ENCODE measurements at regions not wholly inside any gene's neighbourhood (a gene's known extent, or its start where the extent isn't known, plus 50 kb on each side); places are given as distances from the start of the nearest gene placed in this dataset.

DNA sequence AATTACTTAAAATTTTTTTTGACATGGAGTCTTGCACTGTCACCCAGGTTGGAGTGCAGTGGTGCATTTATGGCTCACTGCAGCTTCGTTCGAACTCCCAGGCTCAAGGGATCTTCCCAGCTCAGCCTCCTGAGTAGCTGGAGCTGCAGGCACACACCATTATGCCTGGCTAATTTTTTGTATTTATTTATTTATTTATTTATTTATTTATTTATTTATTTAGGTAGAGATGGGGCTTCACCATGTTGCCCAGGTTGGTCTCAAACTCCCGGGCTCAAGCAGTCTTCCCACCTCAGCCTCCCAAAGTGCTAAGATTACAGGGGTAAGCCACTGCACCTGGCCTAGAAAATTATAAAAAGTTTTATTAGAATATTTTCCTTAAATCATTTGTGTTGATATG, 73.6 kb downstream of the DACT1 start:
- Histone ChIP-seq H2AFZ (no peak overlapping the region), H3K27ac (no peak overlapping the region), H3K79me2 (ENCODE audit: low read depth) (no peaks in the 10 kb centered on the region), H3K4me2 (no peak overlapping the region), H3K36me3 (ENCODE audit: low read depth) (no peaks in the 10 kb centered on the region), H3K4me1 (replicated peaks; ENCODE audit: insufficient read depth) (no peaks in the 10 kb centered on the region), H3F3A (ENCODE audit: insufficient read depth, low read depth) (no peaks in the 10 kb centered on the region), H3K9me3 (ENCODE audit: insufficient read depth, low read depth) (no peaks in the 10 kb centered on the region), H3K4me3 (no peak overlapping the region), H4K20me1 (ENCODE audit: insufficient read depth) (no peaks in the 10 kb centered on the region), H3K9me2 (ENCODE audit: insufficient read depth) (no peaks in the 10 kb centered on the region), H3K27me3 (ENCODE audit: insufficient read depth, low read depth) (peaks cover 14% of the 10 kb centered on the region; the same call in 1 of the 2 replicates)
- intact Hi-C loops (cut with micrococcal nuclease; ENCODE audit: unreplicated experiment): no loop called here
- DNase-seq: no peak
- no TSS peak for BruUV-seq (replicated peaks)
- POLR2A ChIA-PET (ENCODE audit: unreplicated experiment): no interaction called here
- CTCF ChIA-PET: no interaction called here
- TF ChIP-seq EZH2 (IDR thresholded peaks at IDR 0.05; ENCODE audit: low read depth) (no peak), CTCF (conservative IDR thresholded peaks at IDR 0.05) (no peak)

- H4K20me1 ChIP-seq (ENCODE audit: insufficient read depth): no peaks in the 10 kb centered on the region
- no peaks in the 10 kb centered on the region for H3K4me1 ChIP-seq (replicated peaks; ENCODE audit: insufficient read depth)
- intact Hi-C loops (cut with micrococcal nuclease; ENCODE audit: unreplicated experiment): no loop called here
- no peak for DNase-seq
- no peaks in the 10 kb centered on the region for H3K36me3 ChIP-seq (ENCODE audit: low read depth)
- BruUV-seq (replicated peaks): no TSS peak
- H3F3A ChIP-seq (ENCODE audit: insufficient read depth, low read depth): no peaks in the 10 kb centered on the region
- H3K27ac ChIP-seq: no peak overlapping the region
- H2AFZ ChIP-seq: no peak overlapping the region
- no peaks in the 10 kb centered on the region for H3K9me2 ChIP-seq (ENCODE audit: insufficient read depth)
- H3K9me3 ChIP-seq (ENCODE audit: insufficient read depth, low read depth): no peaks in the 10 kb centered on the region
- no peaks in the 10 kb centered on the region for H3K79me2 ChIP-seq (ENCODE audit: low read depth)
- TF ChIP-seq CTCF (conservative IDR thresholded peaks at IDR 0.05) (no peak), EZH2 (IDR thresholded peaks at IDR 0.05; ENCODE audit: low read depth) (no peak)
- no peak overlapping the region for H3K4me3 ChIP-seq
- no peak overlapping the region for H3K4me2 ChIP-seq
- POLR2A ChIA-PET (ENCODE audit: unreplicated experiment): no interaction called here
- CTCF ChIA-PET: no interaction called here
- peaks cover 15% of the 10 kb centered on the region; the same call in 1 of the 2 replicates for H3K27me3 ChIP-seq (ENCODE audit: insufficient read depth, low read depth)
Observed at GRCh38 chr14:58712357-58712756, 74.6 kb downstream of the DACT1 start.

DNA sequence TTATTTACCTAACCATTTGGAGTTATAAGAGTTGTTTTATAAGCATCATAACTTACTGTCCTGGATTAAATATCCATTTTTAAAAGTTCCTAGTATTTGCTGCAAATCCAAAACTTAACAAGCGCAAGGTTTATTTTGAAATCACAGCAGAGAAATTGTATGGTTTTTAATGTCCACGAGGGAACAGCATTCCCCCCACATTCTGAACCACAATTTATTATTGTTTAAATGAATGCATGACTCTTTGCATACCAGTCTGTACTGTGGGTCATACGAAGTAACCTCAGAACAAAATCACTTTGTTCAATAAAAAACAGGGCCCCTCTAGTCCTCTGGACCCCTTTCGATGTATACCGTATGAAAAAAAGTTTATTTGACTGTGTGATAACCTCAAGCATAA, 75.9 kb downstream of the DACT1 start:
- no TSS peak for BruUV-seq (replicated peaks)
- H3K4me1 ChIP-seq (replicated peaks; ENCODE audit: insufficient read depth): no peaks in the 10 kb centered on the region
- H3K36me3 ChIP-seq (ENCODE audit: low read depth): no peaks in the 10 kb centered on the region
- no peaks in the 10 kb centered on the region for H3K9me3 ChIP-seq (ENCODE audit: insufficient read depth, low read depth)
- H3K9me2 ChIP-seq (ENCODE audit: insufficient read depth): no peaks in the 10 kb centered on the region
- H3K4me2 ChIP-seq: no peak overlapping the region
- no peaks in the 10 kb centered on the region for H4K20me1 ChIP-seq (ENCODE audit: insufficient read depth)
- peaks cover 11% of the 10 kb centered on the region; the same call in 1 of the 2 replicates for H3K27me3 ChIP-seq (ENCODE audit: insufficient read depth, low read depth)
- POLR2A ChIA-PET (ENCODE audit: unreplicated experiment): no interaction called here
- CTCF ChIA-PET: no interaction called here
- H3F3A ChIP-seq (ENCODE audit: insufficient read depth, low read depth): no peaks in the 10 kb centered on the region
- no peak for TF ChIP-seq EZH2 (IDR thresholded peaks at IDR 0.05; ENCODE audit: low read depth)
- H3K27ac ChIP-seq: no peak overlapping the region
- H3K4me3 ChIP-seq: no peak overlapping the region
- intact Hi-C loops (cut with micrococcal nuclease; ENCODE audit: unreplicated experiment): no loop called here
- no peak overlapping the region for H2AFZ ChIP-seq
- no peaks in the 10 kb centered on the region for H3K79me2 ChIP-seq (ENCODE audit: low read depth)
- no peak for DNase-seq

GRCh38 chr14:58716706-58717105, 78.9 kb downstream of the DACT1 start:
- intact Hi-C loops (cut with micrococcal nuclease; ENCODE audit: unreplicated experiment): no loop called here
- ChIA-PET POLR2A (ENCODE audit: unreplicated experiment) (no interaction called here), CTCF (no interaction called here)
- Histone ChIP-seq H3K79me2 (ENCODE audit: low read depth) (no peaks in the 10 kb centered on the region), H3F3A (ENCODE audit: insufficient read depth, low read depth) (no peaks in the 10 kb centered on the region), H3K27ac (no peak overlapping the region), H4K20me1 (ENCODE audit: insufficient read depth) (no peaks in the 10 kb centered on the region), H3K9me2 (ENCODE audit: insufficient read depth) (no peaks in the 10 kb centered on the region), H2AFZ (no peak overlapping the region), H3K36me3 (ENCODE audit: low read depth) (no peaks in the 10 kb centered on the region), H3K4me3 (no peak overlapping the region), H3K9me3 (ENCODE audit: insufficient read depth, low read depth) (no peaks in the 10 kb centered on the region), H3K4me2 (no peak overlapping the region), H3K4me1 (replicated peaks; ENCODE audit: insufficient read depth) (no peaks in the 10 kb centered on the region), H3K27me3 (ENCODE audit: insufficient read depth, low read depth) (peaks cover 20% of the 10 kb centered on the region; the same call in 1 of the 2 replicates)
- TF ChIP-seq CTCF (conservative IDR thresholded peaks at IDR 0.05): no peak
- TF ChIP-seq EZH2 (IDR thresholded peaks at IDR 0.05; ENCODE audit: low read depth): no peak
- no TSS peak for BruUV-seq (replicated peaks)
- DNase-seq: no peak
